Neural cell (in vitro differentiated cells): ENCODE measurements at regions not wholly inside any gene's neighbourhood (a gene's known extent, or its start where the extent isn't known, plus 50 kb on each side); places are given as distances from the start of the nearest gene placed in this dataset.

Source experiments
- EZH2 ChIP-seq: fragments of 200-600, 300-800 bp; shearing (Covaris generic), sonication (generic); IDR thresholded peaks from 2 replicates; pipeline ENCODE4 v1.6.1; 2014; ENCODE audit warnings: antibody characterized with exemption, low read length, borderline replicate concordance, mild to moderate bottlenecking; ENCODE audit not compliant: insufficient read depth, poor library complexity, severe bottlenecking
- POLR2AphosphoS5 ChIP-seq: IDR thresholded peaks from 2 replicates; pipeline ENCODE4 v1.6.1; 2012
- TF ChIP-seq, protein P1 (sequence below): fragments of 450-650 bp; IDR thresholded peaks from 2 replicates; pipeline ENCODE4 v1.5.1; 2014; ENCODE audit warnings: antibody characterized with exemption, mild to moderate bottlenecking, moderate library complexity; ENCODE audit not compliant: poor library complexity, severe bottlenecking

DNA sequence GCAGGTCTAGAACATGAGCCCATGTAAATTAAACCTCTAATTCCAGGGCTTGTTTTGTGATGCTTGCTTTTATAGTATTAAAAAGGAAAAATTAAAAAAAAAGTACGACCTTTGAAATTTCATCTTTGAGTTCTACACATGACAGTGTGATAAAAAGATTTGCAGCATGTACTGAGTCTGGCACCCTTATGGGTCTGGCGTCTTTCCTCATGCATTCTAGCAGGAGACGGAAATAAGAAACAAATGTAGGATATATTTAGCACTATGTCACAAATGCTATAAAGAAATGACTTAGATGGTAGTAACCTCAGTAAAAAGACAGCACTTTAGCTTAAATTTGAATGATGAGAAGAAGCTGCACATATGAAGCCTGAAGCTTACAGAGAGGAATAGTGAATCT, 1474.3 kb upstream of the CDH6 start:
- TF ChIP-seq, protein P1, sequence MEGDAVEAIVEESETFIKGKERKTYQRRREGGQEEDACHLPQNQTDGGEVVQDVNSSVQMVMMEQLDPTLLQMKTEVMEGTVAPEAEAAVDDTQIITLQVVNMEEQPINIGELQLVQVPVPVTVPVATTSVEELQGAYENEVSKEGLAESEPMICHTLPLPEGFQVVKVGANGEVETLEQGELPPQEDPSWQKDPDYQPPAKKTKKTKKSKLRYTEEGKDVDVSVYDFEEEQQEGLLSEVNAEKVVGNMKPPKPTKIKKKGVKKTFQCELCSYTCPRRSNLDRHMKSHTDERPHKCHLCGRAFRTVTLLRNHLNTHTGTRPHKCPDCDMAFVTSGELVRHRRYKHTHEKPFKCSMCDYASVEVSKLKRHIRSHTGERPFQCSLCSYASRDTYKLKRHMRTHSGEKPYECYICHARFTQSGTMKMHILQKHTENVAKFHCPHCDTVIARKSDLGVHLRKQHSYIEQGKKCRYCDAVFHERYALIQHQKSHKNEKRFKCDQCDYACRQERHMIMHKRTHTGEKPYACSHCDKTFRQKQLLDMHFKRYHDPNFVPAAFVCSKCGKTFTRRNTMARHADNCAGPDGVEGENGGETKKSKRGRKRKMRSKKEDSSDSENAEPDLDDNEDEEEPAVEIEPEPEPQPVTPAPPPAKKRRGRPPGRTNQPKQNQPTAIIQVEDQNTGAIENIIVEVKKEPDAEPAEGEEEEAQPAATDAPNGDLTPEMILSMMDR, result no peak
- TF ChIP-seq EZH2 (no peak), POLR2AphosphoS5 (no peak)
